ENCODE measurements at regions not wholly inside any gene's neighbourhood (a gene's known extent, or its start where the extent isn't known, plus 50 kb on each side); places are given as distances from the start of the nearest gene placed in this dataset.

GRCh38 chr14:60356386-60356785 lies 107.4 kb downstream of the PPM1A start:
- ATAC-seq (ENCODE audit: insufficient read depth, low FRiP score), result no peak
- Histone ChIP-seq H3K27me3 (ENCODE audit: control insufficient read depth in 3 of 3, insufficient read depth in 3 of 3, low read length in 2 of 3) (no peaks in the 10 kb centered on the region), H3K27ac (ENCODE audit: low read depth in 1 of 2, low read length in 1 of 2) (no peak overlapping the region), H3K9me3 (ENCODE audit: control insufficient read depth in 4 of 4, insufficient read depth in 3 of 4, low read length in 3 of 4) (no peaks in the 10 kb centered on the region), H3K4me3 (no peak overlapping the region), H3K36me3 (ENCODE audit: control insufficient read depth in 4 of 4, insufficient read depth in 4 of 4, low read length in 4 of 4) (no peaks in the 10 kb centered on the region), H3K9ac (ENCODE audit: insufficient read depth in 1 of 2, low read length in 2 of 2) (no peak overlapping the region), H3K4me1 (ENCODE audit: control insufficient read depth in 5 of 5, insufficient read depth in 5 of 5, low read length in 5 of 5) (no peaks in the 10 kb centered on the region)
- WGBS, 2 donors, result 79% methylated on average over 3 of the region's 3 CpGs
- DNase-seq, result no peak
- TF ChIP-seq CTCF (IDR thresholded peaks at IDR 0.05; ENCODE audit: control extremely low read depth, extremely low read depth), result no peak

- Histone ChIP-seq H3K27me3 (ENCODE audit: control insufficient read depth in 3 of 3, insufficient read depth in 3 of 3, low read length in 2 of 3) (no peaks in the 10 kb centered on the region), H3K36me3 (ENCODE audit: control insufficient read depth in 4 of 4, insufficient read depth in 4 of 4, low read length in 4 of 4) (no peaks in the 10 kb centered on the region), H3K9me3 (ENCODE audit: control insufficient read depth in 4 of 4, insufficient read depth in 3 of 4, low read length in 3 of 4) (no peaks in the 10 kb centered on the region), H3K27ac (ENCODE audit: low read depth in 1 of 2, low read length in 1 of 2) (no peak overlapping the region), H3K9ac (ENCODE audit: insufficient read depth in 1 of 2, low read length in 2 of 2) (no peak overlapping the region), H3K4me1 (ENCODE audit: control insufficient read depth in 5 of 5, insufficient read depth in 5 of 5, low read length in 5 of 5) (no peaks in the 10 kb centered on the region), H3K4me3 (no peak overlapping the region)
- ATAC-seq (ENCODE audit: insufficient read depth, low FRiP score) (no peak), DNase-seq (peak in 2 of 3 donors; percentile 23 to 25)
- WGBS, 2 donors, result 60 to 72% methylated on average over 10 of the region's 10 CpGs
- no peak for TF ChIP-seq CTCF (IDR thresholded peaks at IDR 0.05; ENCODE audit: control extremely low read depth, extremely low read depth)
These were observed 108.0 kb downstream of the PPM1A start for GRCh38 chr14:60356906-60357550.

DNA sequence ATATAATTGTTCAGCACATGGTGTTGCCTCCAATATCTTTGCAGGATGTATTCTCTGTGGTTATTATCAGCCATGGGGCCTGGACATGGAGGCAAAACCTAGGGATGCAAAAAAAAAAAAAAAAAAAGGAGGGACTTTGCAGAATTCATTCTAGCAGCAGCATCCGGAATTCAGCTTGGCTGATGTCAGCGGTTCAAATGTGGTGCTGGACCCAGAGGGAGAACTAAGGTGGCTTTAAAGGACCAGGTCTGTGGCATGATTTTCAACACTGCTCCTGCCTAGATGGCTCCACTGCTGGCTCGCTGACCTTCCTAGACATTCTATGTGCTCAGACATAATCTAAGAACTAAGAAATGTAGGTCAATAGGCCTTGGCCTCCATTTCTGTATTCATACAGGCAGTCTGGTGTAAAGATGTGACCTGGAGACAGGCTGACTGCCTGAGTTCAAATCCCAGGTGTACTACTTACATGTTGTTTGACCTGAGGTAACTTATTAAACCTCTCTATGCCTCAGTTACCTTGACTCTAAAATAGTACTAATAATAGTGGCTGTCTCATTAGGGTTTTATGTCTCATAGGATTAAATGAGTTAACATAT lies 108.6 kb downstream of the PPM1A start:
- no peaks in the 10 kb centered on the region for H3K27me3 ChIP-seq (ENCODE audit: control insufficient read depth in 3 of 3, insufficient read depth in 3 of 3, low read length in 2 of 3)

More for the DNA sequence above, 108.6 kb downstream of the PPM1A start:
- no peaks in the 10 kb centered on the region for H3K9me3 ChIP-seq (ENCODE audit: control insufficient read depth in 4 of 4, insufficient read depth in 3 of 4, low read length in 3 of 4)
- no peak overlapping the region for H3K4me3 ChIP-seq
- H3K9ac ChIP-seq (ENCODE audit: insufficient read depth in 1 of 2, low read length in 2 of 2), result no peak overlapping the region
- H3K36me3 ChIP-seq (ENCODE audit: control insufficient read depth in 4 of 4, insufficient read depth in 4 of 4, low read length in 4 of 4), result no peaks in the 10 kb centered on the region
- no peaks in the 10 kb centered on the region for H3K4me1 ChIP-seq (ENCODE audit: control insufficient read depth in 5 of 5, insufficient read depth in 5 of 5, low read length in 5 of 5)
- no peak for ATAC-seq (ENCODE audit: insufficient read depth, low FRiP score)
- no peak overlapping the region for H3K27ac ChIP-seq (ENCODE audit: low read depth in 1 of 2, low read length in 1 of 2)
- DNase-seq, result no peak
- 92 to 96% methylated on average over 3 of the region's 3 CpGs for WGBS, 2 donors
- TF ChIP-seq CTCF (IDR thresholded peaks at IDR 0.05; ENCODE audit: control extremely low read depth, extremely low read depth), result no peak

Data from lung (tissue), 11 donors.